ENCODE measurements at regions not wholly inside any gene's neighbourhood (a gene's known extent, or its start where the extent isn't known, plus 50 kb on each side); places are given as distances from the start of the nearest gene placed in this dataset.

GRCh38 chr7:26451997-26452396 lies 160.3 kb downstream of the SNX10 start (continued):
- TF ChIP-seq ZNF431 (CRISPR knock-in tag; IDR thresholded peaks at IDR 0.05) = no peak
- no peak for TF ChIP-seq CREB5 (CRISPR knock-in tag; IDR thresholded peaks at IDR 0.05)
- TF ChIP-seq, protein P1, sequence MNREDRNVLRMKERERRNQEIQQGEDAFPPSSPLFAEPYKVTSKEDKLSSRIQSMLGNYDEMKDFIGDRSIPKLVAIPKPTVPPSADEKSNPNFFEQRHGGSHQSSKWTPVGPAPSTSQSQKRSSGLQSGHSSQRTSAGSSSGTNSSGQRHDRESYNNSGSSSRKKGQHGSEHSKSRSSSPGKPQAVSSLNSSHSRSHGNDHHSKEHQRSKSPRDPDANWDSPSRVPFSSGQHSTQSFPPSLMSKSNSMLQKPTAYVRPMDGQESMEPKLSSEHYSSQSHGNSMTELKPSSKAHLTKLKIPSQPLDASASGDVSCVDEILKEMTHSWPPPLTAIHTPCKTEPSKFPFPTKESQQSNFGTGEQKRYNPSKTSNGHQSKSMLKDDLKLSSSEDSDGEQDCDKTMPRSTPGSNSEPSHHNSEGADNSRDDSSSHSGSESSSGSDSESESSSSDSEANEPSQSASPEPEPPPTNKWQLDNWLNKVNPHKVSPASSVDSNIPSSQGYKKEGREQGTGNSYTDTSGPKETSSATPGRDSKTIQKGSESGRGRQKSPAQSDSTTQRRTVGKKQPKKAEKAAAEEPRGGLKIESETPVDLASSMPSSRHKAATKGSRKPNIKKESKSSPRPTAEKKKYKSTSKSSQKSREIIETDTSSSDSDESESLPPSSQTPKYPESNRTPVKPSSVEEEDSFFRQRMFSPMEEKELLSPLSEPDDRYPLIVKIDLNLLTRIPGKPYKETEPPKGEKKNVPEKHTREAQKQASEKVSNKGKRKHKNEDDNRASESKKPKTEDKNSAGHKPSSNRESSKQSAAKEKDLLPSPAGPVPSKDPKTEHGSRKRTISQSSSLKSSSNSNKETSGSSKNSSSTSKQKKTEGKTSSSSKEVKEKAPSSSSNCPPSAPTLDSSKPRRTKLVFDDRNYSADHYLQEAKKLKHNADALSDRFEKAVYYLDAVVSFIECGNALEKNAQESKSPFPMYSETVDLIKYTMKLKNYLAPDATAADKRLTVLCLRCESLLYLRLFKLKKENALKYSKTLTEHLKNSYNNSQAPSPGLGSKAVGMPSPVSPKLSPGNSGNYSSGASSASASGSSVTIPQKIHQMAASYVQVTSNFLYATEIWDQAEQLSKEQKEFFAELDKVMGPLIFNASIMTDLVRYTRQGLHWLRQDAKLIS (CRISPR knock-in tag; IDR thresholded peaks at IDR 0.05) = no peak

DNA sequence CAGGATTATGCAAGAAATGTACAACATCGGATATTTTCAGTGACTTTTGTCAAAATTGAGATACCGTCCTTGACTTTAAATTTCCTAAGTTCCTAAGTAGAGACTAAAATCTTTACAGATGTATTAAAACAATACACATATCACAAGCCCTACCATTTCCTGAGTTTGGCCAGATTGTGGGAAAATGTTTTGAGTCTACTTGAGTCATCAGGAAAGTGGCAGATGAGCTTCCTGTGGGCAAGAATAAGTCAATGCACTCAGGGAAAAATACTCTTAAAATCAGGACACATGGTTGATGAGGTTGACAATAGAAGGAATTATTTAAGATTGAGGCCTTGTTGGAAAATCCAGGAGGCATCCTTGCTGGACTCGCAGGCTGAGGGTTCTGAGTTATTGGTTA lies 162.5 kb downstream of the SNX10 start:
- Histone ChIP-seq H3K27me3 (ENCODE audit: control insufficient read depth in 2 of 2, insufficient read depth in 2 of 2, low read length in 2 of 2) (peaks cover 12 to 22% of the 10 kb centered on the region in 2 experiments), H3K4me3 (no peak overlapping the region), H4K20me1 (replicated peaks; ENCODE audit: control insufficient read depth, insufficient read depth, low read length) (no peaks in the 10 kb centered on the region), H3K79me2 (ENCODE audit: control insufficient read depth, insufficient read depth, low read length) (no peaks in the 10 kb centered on the region), H3K9ac (ENCODE audit: insufficient read depth in 1 of 2, low read depth in 2 of 2, low read length in 2 of 2) (no peak overlapping the region), H3K4me1 (replicated peaks in 1 of 2; ENCODE audit: control insufficient read depth in 2 of 2, insufficient read depth in 2 of 2, low read length in 2 of 2) (no peaks in the 10 kb centered on the region), H2AFZ (ENCODE audit: low read depth, low read length) (no peak overlapping the region), H3K36me3 (ENCODE audit: control insufficient read depth, insufficient read depth, low read length) (no peaks in the 10 kb centered on the region), H3K9me1 (ENCODE audit: control insufficient read depth, insufficient read depth, low read length) (no peaks in the 10 kb centered on the region), H3K9me3 (replicated peaks; ENCODE audit: control insufficient read depth, insufficient read depth, low read depth, low read length) (no peaks in the 10 kb centered on the region), H3K27ac (ENCODE audit: extremely low read depth, low read depth, low read length) (no peak overlapping the region), H3K4me2 (ENCODE audit: insufficient read depth, low read length) (no peak overlapping the region)
- DNase-seq (ENCODE audit: extremely low read depth in 1 of 4, low spot score in 3 of 4) = no peak
- ATAC-seq = no peak
- no TSS peak for BruUV-seq (replicated peaks)
- no peak for TF ChIP-seq ZNF232 (CRISPR knock-in tag; IDR thresholded peaks at IDR 0.05)
- no peak for TF ChIP-seq PYGO2 (tag; IDR thresholded peaks at IDR 0.05)
- no peak for TF ChIP-seq ZNF143 (CRISPR knock-in tag; IDR thresholded peaks at IDR 0.05)
- no peak for TF ChIP-seq SAP30 (IDR thresholded peaks at IDR 0.05; ENCODE audit: borderline replicate concordance, insufficient read depth, low read depth, low read length, poor library complexity, severe bottlenecking)
- ChIA-PET POLR2A (interaction anchor here (1.1 to 1.3 kb wide), 3 partner anchors 9 to 56 kb away, joined by 3 read pairs; no protein-coding TSS in a partner anchor), CTCF (ENCODE audit: low intra/inter-chr PET ratio) (no interaction called here)
- FAIRE-seq = no peak
- intact Hi-C loops (cut with micrococcal nuclease) = no loop called here
- WGBS (ENCODE audit: insufficient coverage, low coverage, missing lambda C conversion rate) = 0% methylated on average over 3 of the region's 3 CpGs
- in situ Hi-C loops (cut with MboI) = no loop called here

Data from K562 (cell line).